ENCODE measurements at regions not wholly inside any gene's neighbourhood (a gene's known extent, or its start where the extent isn't known, plus 50 kb on each side); places are given as distances from the start of the nearest gene placed in this dataset.
A peak's percentile ranks its signal among the peaks of the same experiment; 100 is the strongest.

DNA sequence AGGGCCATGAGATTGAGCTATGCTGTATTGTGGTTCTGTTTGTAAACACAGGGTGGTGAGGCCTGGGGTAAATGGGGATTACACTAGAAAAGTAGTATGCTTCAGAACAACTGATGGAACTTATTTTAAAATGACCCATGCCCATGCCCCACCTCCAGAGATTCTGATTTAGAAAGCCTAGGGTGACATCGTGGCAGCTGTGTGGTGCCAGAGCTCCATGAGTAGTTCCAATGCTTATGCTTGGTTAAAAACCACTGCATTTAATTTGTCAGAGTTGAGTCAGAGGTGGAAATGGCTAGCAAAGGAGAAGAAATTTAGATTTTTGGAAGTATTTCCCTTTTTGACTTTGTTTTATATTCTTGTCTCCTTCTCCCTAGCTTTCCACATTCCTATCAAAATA lies 63.4 kb upstream of the PDE5A start:
- ATAC-seq (no peak), DNase-seq (no peak)
- no peaks in the 10 kb centered on the region for H3K4me1 ChIP-seq (ENCODE audit: low read depth)
- H3K4me3 ChIP-seq, result no peak overlapping the region
- H3K9me3 ChIP-seq, result no peaks in the 10 kb centered on the region
- intact Hi-C loops (cut with DNase I, micrococcal nuclease), result no loop called here
- TF ChIP-seq, protein P1, sequence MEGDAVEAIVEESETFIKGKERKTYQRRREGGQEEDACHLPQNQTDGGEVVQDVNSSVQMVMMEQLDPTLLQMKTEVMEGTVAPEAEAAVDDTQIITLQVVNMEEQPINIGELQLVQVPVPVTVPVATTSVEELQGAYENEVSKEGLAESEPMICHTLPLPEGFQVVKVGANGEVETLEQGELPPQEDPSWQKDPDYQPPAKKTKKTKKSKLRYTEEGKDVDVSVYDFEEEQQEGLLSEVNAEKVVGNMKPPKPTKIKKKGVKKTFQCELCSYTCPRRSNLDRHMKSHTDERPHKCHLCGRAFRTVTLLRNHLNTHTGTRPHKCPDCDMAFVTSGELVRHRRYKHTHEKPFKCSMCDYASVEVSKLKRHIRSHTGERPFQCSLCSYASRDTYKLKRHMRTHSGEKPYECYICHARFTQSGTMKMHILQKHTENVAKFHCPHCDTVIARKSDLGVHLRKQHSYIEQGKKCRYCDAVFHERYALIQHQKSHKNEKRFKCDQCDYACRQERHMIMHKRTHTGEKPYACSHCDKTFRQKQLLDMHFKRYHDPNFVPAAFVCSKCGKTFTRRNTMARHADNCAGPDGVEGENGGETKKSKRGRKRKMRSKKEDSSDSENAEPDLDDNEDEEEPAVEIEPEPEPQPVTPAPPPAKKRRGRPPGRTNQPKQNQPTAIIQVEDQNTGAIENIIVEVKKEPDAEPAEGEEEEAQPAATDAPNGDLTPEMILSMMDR (IDR thresholded peaks at IDR 0.05), result no peak
- no peaks in the 10 kb centered on the region for H3K36me3 ChIP-seq (ENCODE audit: low read depth)

DNA sequence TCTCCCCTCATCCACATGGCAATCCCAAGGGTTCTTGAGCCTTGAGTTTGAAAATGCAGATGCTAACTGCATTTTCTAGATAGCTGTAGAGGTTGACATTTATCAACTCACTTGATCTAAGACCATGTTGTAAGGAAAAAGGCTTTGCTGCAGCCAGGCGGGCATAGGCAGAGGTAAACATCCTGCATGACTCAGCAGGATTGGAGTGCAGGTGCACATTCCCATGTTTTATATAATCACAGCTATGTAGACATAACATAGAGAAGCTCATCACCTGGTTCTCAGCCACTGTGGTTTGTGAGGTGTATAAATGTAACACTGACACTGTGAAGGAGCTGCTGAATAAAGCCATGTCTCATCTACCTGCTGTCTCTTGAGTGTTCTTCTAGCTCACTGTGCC lies 62.3 kb upstream of the PDE5A start:
- TF ChIP-seq, protein P1 (IDR thresholded peaks at IDR 0.05), result no peak
- intact Hi-C loops (cut with DNase I, micrococcal nuclease), result no loop called here
- no peaks in the 10 kb centered on the region for H3K36me3 ChIP-seq (ENCODE audit: low read depth)
- no peak overlapping the region for H3K4me3 ChIP-seq
- H3K4me1 ChIP-seq (ENCODE audit: low read depth), result no peaks in the 10 kb centered on the region
- ATAC-seq, result no peak
- no peaks in the 10 kb centered on the region for H3K9me3 ChIP-seq
- DNase-seq, result no peak

- H3K36me3 ChIP-seq (ENCODE audit: low read depth), result no peaks in the 10 kb centered on the region
- TF ChIP-seq, protein P1 (IDR thresholded peaks at IDR 0.05), result no peak
- no peak overlapping the region for H3K4me3 ChIP-seq
- intact Hi-C loops (cut with DNase I, micrococcal nuclease), result no loop called here
- DNase-seq (no peak), ATAC-seq (no peak)
- H3K9me3 ChIP-seq, result no peaks in the 10 kb centered on the region
- H3K4me1 ChIP-seq (ENCODE audit: low read depth), result no peaks in the 10 kb centered on the region
Observed at GRCh38 chr4:119688446-119688845, 59.8 kb upstream of the PDE5A start.

DNA sequence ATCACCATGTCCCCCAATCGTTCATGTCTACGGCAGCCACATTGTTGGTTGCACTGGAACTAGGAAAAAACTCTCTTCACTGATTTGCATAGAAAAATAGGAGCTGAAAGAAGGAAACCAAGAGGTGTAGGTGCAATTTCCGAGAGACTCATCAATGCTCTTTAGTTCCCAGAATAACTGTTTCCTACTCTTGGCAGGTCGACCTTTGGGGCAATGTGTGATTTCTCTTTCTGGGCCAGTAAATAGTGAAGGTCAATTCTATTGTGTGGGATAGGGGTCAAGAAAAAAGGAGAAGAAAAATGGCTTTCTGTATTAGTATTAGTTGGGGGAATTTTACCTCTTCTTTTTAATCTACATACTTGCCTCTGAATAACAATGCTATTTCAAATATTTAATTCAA lies 55.9 kb upstream of the PDE5A start:
- Histone ChIP-seq H3K9me3 (no peaks in the 10 kb centered on the region), H3K4me3 (no peak overlapping the region), H3K4me1 (ENCODE audit: low read depth) (no peaks in the 10 kb centered on the region), H3K36me3 (ENCODE audit: low read depth) (no peaks in the 10 kb centered on the region)
- intact Hi-C loops (cut with DNase I, micrococcal nuclease), result no loop called here
- DNase-seq (no peak), ATAC-seq (no peak)
- TF ChIP-seq, protein P1 (IDR thresholded peaks at IDR 0.05), result no peak

GRCh38 chr4:119683518-119683917 lies 54.9 kb upstream of the PDE5A start:
- TF ChIP-seq, protein P1 (IDR thresholded peaks at IDR 0.05), result no peak
- Histone ChIP-seq H3K9me3 (no peaks in the 10 kb centered on the region), H3K36me3 (ENCODE audit: low read depth) (no peaks in the 10 kb centered on the region), H3K4me3 (no peak overlapping the region), H3K4me1 (ENCODE audit: low read depth) (no peaks in the 10 kb centered on the region)
- intact Hi-C loops (cut with DNase I, micrococcal nuclease), result no loop called here
- DNase-seq (no peak), ATAC-seq (peak; percentile 35)

GRCh38 chr4:119682099-119682498 lies 53.5 kb upstream of the PDE5A start:
- Histone ChIP-seq H3K9me3 (no peaks in the 10 kb centered on the region), H3K4me1 (ENCODE audit: low read depth) (no peaks in the 10 kb centered on the region), H3K4me3 (no peak overlapping the region), H3K36me3 (ENCODE audit: low read depth) (no peaks in the 10 kb centered on the region)
- ATAC-seq (peak; percentile 50), DNase-seq (no peak)
- intact Hi-C loops (cut with DNase I, micrococcal nuclease), result no loop called here
- TF ChIP-seq, protein P1 (IDR thresholded peaks at IDR 0.05), result no peak

Measured in mucosa of descending colon (tissue), 3 donors.